GM23248 (cell line): ENCODE measurements at regions not wholly inside any gene's neighbourhood (a gene's known extent, or its start where the extent isn't known, plus 50 kb on each side); places are given as distances from the start of the nearest gene placed in this dataset.

Experiments
- DNase-seq: peaks from one replicate; pipeline ENCODE4 v3.0.0-alpha.2; 2015
- H2AFZ ChIP-seq: fragments of 200-600 bp; sonication (generic); 2 replicates; pipeline ENCODE4 v1.6.1; 2016; ENCODE audit warnings: antibody characterized with exemption
- H3F3A ChIP-seq: fragments of 200-600 bp; sonication (generic); 2 replicates; pipeline ENCODE4 v1.6.1; 2016; ENCODE audit warnings: mild to moderate bottlenecking, antibody characterized with exemption, mixed run types; ENCODE audit not compliant: insufficient read depth
- H3K27ac ChIP-seq: fragments of 200-600 bp; sonication (generic); 2 replicates; pipeline ENCODE4 v1.5.1; 2016; ENCODE audit warnings: mild to moderate bottlenecking
- H3K27me3 ChIP-seq: fragments of 200-600 bp; sonication (generic); replicated peaks from 2 replicates; pipeline ENCODE4 v1.6.1; 2016; ENCODE audit warnings: mild to moderate bottlenecking; ENCODE audit not compliant: insufficient read depth
- H3K36me3 ChIP-seq: fragments of 200-600 bp; sonication (generic); 2 replicates; pipeline ENCODE4 v1.6.1; 2016; ENCODE audit warnings: low read depth, mild to moderate bottlenecking
- H3K4me1 ChIP-seq: fragments of 200-600 bp; sonication (generic); 2 replicates; pipeline ENCODE4 v1.6.1; 2016; ENCODE audit warnings: mild to moderate bottlenecking; ENCODE audit not compliant: insufficient read depth
- H3K4me2 ChIP-seq: fragments of 200-600 bp; sonication (generic); one replicate; pipeline ENCODE4 v1.6.1; 2016; ENCODE audit warnings: mild to moderate bottlenecking; ENCODE audit not compliant: unreplicated experiment
- H3K4me3 ChIP-seq: fragments of 200-600 bp; sonication (generic); 2 replicates; pipeline ENCODE4 v1.5.1; 2016; ENCODE audit warnings: mild to moderate bottlenecking
- H3K79me2 ChIP-seq: fragments of 200-600 bp; sonication (generic); 2 replicates; pipeline ENCODE4 v1.6.1; 2016; ENCODE audit warnings: mild to moderate bottlenecking; ENCODE audit not compliant: insufficient read depth
- H3K9ac ChIP-seq: fragments of 200-600 bp; sonication (generic); 2 replicates; pipeline ENCODE4 v1.6.1; 2016; ENCODE audit warnings: mild to moderate bottlenecking
- H3K9me2 ChIP-seq: fragments of 200-600 bp; sonication (generic); 2 replicates; pipeline ENCODE4 v1.6.1; 2016; ENCODE audit warnings: mixed run types, mild to moderate bottlenecking, moderate library complexity; ENCODE audit not compliant: insufficient read depth
- H3K9me3 ChIP-seq: fragments of 200-600 bp; sonication (generic); one replicate; pipeline ENCODE4 v1.6.1; 2017; ENCODE audit warnings: low read depth
- H4K20me1 ChIP-seq: fragments of 200-600 bp; sonication (generic); 2 replicates; pipeline ENCODE4 v1.6.0; 2016; ENCODE audit not compliant: insufficient read depth
- EZH2 ChIP-seq: fragments of 200-600 bp; sonication (generic); IDR thresholded peaks from 2 replicates; pipeline ENCODE4 v1.6.1; 2018; ENCODE audit warnings: antibody characterized with exemption, mild to moderate bottlenecking; ENCODE audit not compliant: insufficient read depth, poor library complexity, severe bottlenecking
- EZH2phosphoT487 ChIP-seq: fragments of 200-600 bp; sonication (generic); IDR thresholded peaks from 2 replicates; pipeline ENCODE4 v1.6.1; 2018; ENCODE audit warnings: antibody characterized with exemption, moderate library complexity, mild to moderate bottlenecking, low read depth; ENCODE audit not compliant: insufficient read depth
- WGBS, 2 experiments: methylation state at CpG; one replicate each; pipeline ENCODE4 v1.1.6; 2015 to 2017; ENCODE audit warnings: low lambda C conversion rate in 2 of 2, low coverage in 1 of 2; ENCODE audit errors: missing lambda C conversion rate in 2 of 2; 5-methylcytosine and 5-hydroxymethylcytosine counted together
- in situ Hi-C: fragments of 300-500 bp; cut with MboI; formaldehyde crosslinking; loops from 2 replicates; pipeline ENCODE4 v1.15.0; 2020

DNA sequence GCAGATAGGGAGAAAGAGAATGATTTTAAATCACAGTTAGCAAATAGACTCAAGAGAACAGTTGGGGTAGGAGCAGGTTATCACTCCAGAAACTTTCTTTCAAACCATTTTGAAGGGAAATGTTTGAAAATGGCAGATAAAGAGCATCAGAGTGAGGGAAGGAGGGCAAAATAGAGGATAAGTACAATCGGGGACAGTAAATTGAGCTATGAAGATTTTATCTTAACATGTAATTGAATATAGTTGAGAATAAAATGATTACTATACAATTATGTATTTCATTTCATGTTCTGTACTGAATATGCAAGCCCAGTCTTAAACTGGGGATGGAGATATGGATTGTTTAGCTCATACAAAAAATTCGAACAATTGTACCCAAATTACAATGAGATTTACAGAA, 54.0 kb downstream of the MAP10 start:
- WGBS, 2 experiments: 94 to 96% methylated on average over 2 of the region's 2 CpGs
- peaks cover 19% of the 10 kb centered on the region for H3F3A ChIP-seq
- H3K4me1 ChIP-seq: peaks cover 12% of the 10 kb centered on the region
- H3K36me3 ChIP-seq: no peaks in the 10 kb centered on the region
- H3K27me3 ChIP-seq: no peaks in the 10 kb centered on the region
- H3K9me2 ChIP-seq: no peaks in the 10 kb centered on the region
- TF ChIP-seq EZH2phosphoT487: no peak
- TF ChIP-seq EZH2: no peak
- H3K4me2 ChIP-seq: no peak overlapping the region
- H2AFZ ChIP-seq: no peak overlapping the region
- in situ Hi-C loops: no loop called here
- H4K20me1 ChIP-seq: no peaks in the 10 kb centered on the region
- no peaks in the 10 kb centered on the region for H3K9me3 ChIP-seq
- H3K9ac ChIP-seq: no peak overlapping the region
- no peak overlapping the region for H3K4me3 ChIP-seq
- no peaks in the 10 kb centered on the region for H3K79me2 ChIP-seq
- H3K27ac ChIP-seq: no peak overlapping the region
- no peak for DNase-seq

DNA sequence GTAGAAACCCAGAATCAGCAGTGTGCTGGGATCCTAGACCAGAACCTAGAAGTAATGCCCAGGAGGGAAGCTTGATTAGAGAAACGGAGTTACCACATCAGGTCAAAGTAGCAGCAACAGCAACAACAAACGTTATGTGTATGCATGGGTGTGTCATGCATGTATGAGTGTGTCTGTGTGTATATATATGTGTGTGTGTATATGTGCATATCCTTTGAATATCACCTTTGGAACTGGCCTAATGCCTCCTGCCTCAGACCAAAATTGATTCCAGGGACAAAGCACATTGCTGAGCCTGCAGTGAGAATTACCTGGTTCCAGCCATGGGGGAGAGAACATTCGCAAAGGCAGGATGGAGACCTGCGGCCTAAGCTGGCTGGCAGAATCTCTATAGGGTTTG, 55.9 kb downstream of the MAP10 start:
- TF ChIP-seq EZH2phosphoT487 (no peak), EZH2 (no peak)
- Histone ChIP-seq H3K4me2 (no peak overlapping the region), H3K27ac (no peak overlapping the region)

GRCh38 chr1:232863544-232864275, 58.5 kb downstream of the MAP10 start:
- Histone ChIP-seq H3K27ac (no peak overlapping the region), H3K4me2 (no peak overlapping the region), H3K4me1 (peaks cover 5% of the 10 kb centered on the region), H3K27me3 (no peaks in the 10 kb centered on the region), H3F3A (no peaks in the 10 kb centered on the region), H4K20me1 (no peaks in the 10 kb centered on the region), H3K4me3 (no peak overlapping the region), H3K36me3 (no peaks in the 10 kb centered on the region), H3K9me3 (no peaks in the 10 kb centered on the region), H3K9me2 (no peaks in the 10 kb centered on the region), H3K9ac (no peak overlapping the region), H2AFZ (no peak overlapping the region), H3K79me2 (no peaks in the 10 kb centered on the region)
- 88 to 91% methylated on average over 10 of the region's 10 CpGs for WGBS, 2 experiments
- DNase-seq: no peak
- TF ChIP-seq EZH2: no peak
- no peak for TF ChIP-seq EZH2phosphoT487
- in situ Hi-C loops: no loop called here

More for the DNA sequence above, 55.9 kb downstream of the MAP10 start:
- 0 out of 2 replicates have a peak, but pooled peaks cover under 1% of the 10 kb centered on the region for H3F3A ChIP-seq
- H2AFZ ChIP-seq: no peak overlapping the region
- H3K9ac ChIP-seq: no peak overlapping the region
- H3K79me2 ChIP-seq: no peaks in the 10 kb centered on the region
- in situ Hi-C loops: no loop called here
- no peaks in the 10 kb centered on the region for H3K9me2 ChIP-seq
- no peak overlapping the region for H3K4me3 ChIP-seq
- no peaks in the 10 kb centered on the region for H3K27me3 ChIP-seq
- WGBS, 2 experiments: 92 to 93% methylated on average over 4 of the region's 4 CpGs
- H4K20me1 ChIP-seq: no peaks in the 10 kb centered on the region
- H3K4me1 ChIP-seq: no peaks in the 10 kb centered on the region
- no peaks in the 10 kb centered on the region for H3K36me3 ChIP-seq
- H3K9me3 ChIP-seq: no peaks in the 10 kb centered on the region
- no peak for DNase-seq

DNA sequence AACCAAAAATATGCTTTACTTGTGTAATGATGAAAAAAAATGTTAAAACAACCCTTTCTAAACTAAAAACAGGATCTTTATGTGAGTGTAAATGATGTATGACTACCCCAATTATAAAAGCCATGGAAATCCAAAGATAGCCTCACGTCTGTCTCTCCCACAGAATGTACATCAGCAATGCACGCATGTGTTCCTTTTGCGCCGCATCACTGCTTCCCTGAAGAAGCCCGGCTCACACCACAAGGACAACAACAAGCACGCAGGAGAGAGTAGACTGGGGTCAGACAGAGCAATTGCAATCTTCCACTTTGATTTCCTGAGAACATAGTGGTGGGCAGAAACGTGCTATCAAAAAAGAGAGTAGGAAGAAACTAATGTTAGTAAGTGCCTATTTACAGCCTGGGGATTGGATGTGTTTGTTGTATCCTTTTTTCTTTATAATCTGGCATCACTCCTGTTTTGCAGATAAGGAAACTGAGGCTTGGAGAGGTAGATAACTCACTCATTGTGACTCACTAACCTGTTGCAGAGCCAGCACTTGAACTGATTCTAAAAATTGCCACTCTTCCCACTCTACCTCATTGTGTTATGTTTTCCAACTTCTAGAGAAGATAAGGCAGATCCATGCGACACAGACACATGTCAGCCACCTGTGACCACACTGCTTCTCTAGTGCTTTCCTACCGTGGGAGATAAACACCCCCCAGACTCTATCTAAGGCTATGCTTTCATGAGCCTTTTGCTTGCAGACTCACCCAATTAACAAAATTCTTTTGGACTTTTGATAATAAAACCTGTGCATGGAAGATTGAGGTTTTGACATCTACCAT, 60.1 kb downstream of the MAP10 start:
- in situ Hi-C loops: no loop called here
- no peak overlapping the region for H3K9ac ChIP-seq
- no peak overlapping the region for H3K27ac ChIP-seq
- WGBS, 2 experiments: 86 to 87% methylated on average over 9 of the region's 9 CpGs
- H3K4me2 ChIP-seq: no peak overlapping the region
- H3K27me3 ChIP-seq: no peaks in the 10 kb centered on the region
- no peaks in the 10 kb centered on the region for H3K9me2 ChIP-seq
- H2AFZ ChIP-seq: no peak overlapping the region
- no peaks in the 10 kb centered on the region for H3K79me2 ChIP-seq
- H4K20me1 ChIP-seq: no peaks in the 10 kb centered on the region
- H3F3A ChIP-seq: peaks cover 12% of the 10 kb centered on the region
- H3K36me3 ChIP-seq: no peaks in the 10 kb centered on the region
- no peak overlapping the region for H3K4me3 ChIP-seq
- peaks cover 16% of the 10 kb centered on the region for H3K4me1 ChIP-seq
- H3K9me3 ChIP-seq: no peaks in the 10 kb centered on the region
- no peak for DNase-seq
- TF ChIP-seq EZH2phosphoT487 (no peak), EZH2 (no peak)
